Caco-2 (cell line): ENCODE measurements at regions not wholly inside any gene's neighbourhood (a gene's known extent, or its start where the extent isn't known, plus 50 kb on each side); places are given as distances from the start of the nearest gene placed in this dataset.

Experiments used
- BruUV-seq: library from RNA; stranded (reverse); fragments of 400-500 nt; replicated peaks from 2 replicates; lab custom pipeline; 2021; lab: Mats Ljungman, UMichigan
- CTCF ChIA-PET: fragments of 300-600 bp; sonication (Branson Sonifier 250); formaldehyde crosslinking; loops from one replicate; lab custom pipeline; 2022; ENCODE audit warnings: antibody characterized with exemption; lab: Charles Lee
- POLR2A ChIA-PET: fragments of 300-600 bp; sonication (Branson Sonifier 250); formaldehyde crosslinking; loops from one replicate; lab custom pipeline; 2022; ENCODE audit warnings: antibody characterized with exemption; lab: Charles Lee
- DNase-seq, 2 experiments: peaks; one replicate each; pipeline versions ENCODE4 v3.0.0 to v3.0.0-alpha.2; 2020 to 2022
- H3K27me3 ChIP-seq: replicated peaks from 2 replicates; pipeline ENCODE4 v1.6.0; 2011; ENCODE audit warnings: low read length; ENCODE audit not compliant: control insufficient read depth, insufficient read depth
- H3K36me3 ChIP-seq: 2 replicates; pipeline ENCODE4 v1.5.1; 2011; ENCODE audit warnings: low read length; ENCODE audit not compliant: control insufficient read depth, insufficient read depth
- H3K4me1 ChIP-seq: fragments of 250-450 bp; sonication (Bioruptor Pico); 2 replicates; pipeline ENCODE4 v1.5.1; 2020; ENCODE audit warnings: mild to moderate bottlenecking
- H3K4me3 ChIP-seq: 2 replicates; pipeline ENCODE4 v1.5.1; 2011; ENCODE audit warnings: low read depth, mild to moderate bottlenecking, control low read depth, low read length
- H3K9me3 ChIP-seq: fragments of 250-450 bp; sonication (Bioruptor Pico); 2 replicates; pipeline ENCODE4 v1.5.1; 2020; ENCODE audit warnings: mild to moderate bottlenecking, moderate library complexity
- H3K27ac Mint-ChIP-seq: one replicate; pipeline ENCODE4 v1.8.0; 2022; ENCODE audit warnings: mixed read lengths; ENCODE audit not compliant: unreplicated experiment
- H3K27me3 Mint-ChIP-seq: one replicate; pipeline ENCODE4 v1.8.0; 2022; ENCODE audit warnings: mixed read lengths; ENCODE audit not compliant: insufficient read depth, unreplicated experiment
- H3K36me3 Mint-ChIP-seq: one replicate; pipeline ENCODE4 v1.8.0; 2022; ENCODE audit warnings: mild to moderate bottlenecking, mixed read lengths; ENCODE audit not compliant: insufficient read depth, unreplicated experiment
- H3K4me1 Mint-ChIP-seq: one replicate; pipeline ENCODE4 v1.8.0; 2022; ENCODE audit warnings: low read depth, mixed read lengths; ENCODE audit not compliant: unreplicated experiment
- H3K4me3 Mint-ChIP-seq: one replicate; pipeline ENCODE4 v1.8.0; 2022; ENCODE audit warnings: mild to moderate bottlenecking, moderate library complexity, mixed read lengths; ENCODE audit not compliant: unreplicated experiment
- H3K9me3 Mint-ChIP-seq: one replicate; pipeline ENCODE4 v1.8.0; 2022; ENCODE audit warnings: mixed read lengths; ENCODE audit not compliant: unreplicated experiment
- CTCF ChIP-seq, 2 experiments: fragments of 200-600 bp in 1 of 2; IDR thresholded peaks; 1 replicate in 1 of 2; 2 replicates in 1 of 2; pipeline versions ENCODE4 v1.5.1 to v1.8.0; 2011 to 2022; ENCODE audit warnings: antibody characterized with exemption in 1 of 2, control low read depth in 1 of 2, inconsistent platforms in 1 of 2, low read depth in 1 of 2, low read length in 1 of 2, mild to moderate bottlenecking in 1 of 2, moderate library complexity in 1 of 2; ENCODE audit not compliant: insufficient read depth in 1 of 2, severe bottlenecking in 1 of 2, unreplicated experiment in 1 of 2
- intact Hi-C: fragments of 100-400 bp; cut with micrococcal nuclease; formaldehyde crosslinking; loops from one replicate; pipeline ENCODE4 v1.10.0; 2022; ENCODE audit not compliant: unreplicated experiment

- no peak for TF ChIP-seq CTCF (IDR thresholded peaks at IDR 0.05; ENCODE audit: insufficient read depth in 1 of 2, low read depth in 1 of 2, low read length in 1 of 2, severe bottlenecking in 1 of 2, unreplicated experiment in 1 of 2)
- H3K4me1 ChIP-seq = peaks cover 10% of the 10 kb centered on the region
- H3K4me3 Mint-ChIP-seq = no peak overlapping the region
- POLR2A ChIA-PET = no interaction called here
- intact Hi-C loops = no loop called here
- no peaks in the 10 kb centered on the region for H3K4me1 Mint-ChIP-seq
- H3K4me3 ChIP-seq = no peak overlapping the region
- BruUV-seq = no TSS peak
- no peaks in the 10 kb centered on the region for H3K9me3 Mint-ChIP-seq
- peaks cover 4% of the 10 kb centered on the region for H3K27me3 Mint-ChIP-seq
- no peak overlapping the region for H3K27ac Mint-ChIP-seq
- H3K27me3 ChIP-seq = no peaks in the 10 kb centered on the region
- no peaks in the 10 kb centered on the region for H3K9me3 ChIP-seq
- no peaks in the 10 kb centered on the region for H3K36me3 Mint-ChIP-seq
- CTCF ChIA-PET = no interaction called here
- no peaks in the 10 kb centered on the region for H3K36me3 ChIP-seq
- peak in 1 of 2 experiments; percentile 12 for DNase-seq
These were observed 91.5 kb upstream of the GOLIM4 start for GRCh38 chr3:168187233-168187632.

GRCh38 chr3:168186293-168186983 lies 90.7 kb upstream of the GOLIM4 start:
- BruUV-seq = no TSS peak
- DNase-seq = no peak
- TF ChIP-seq CTCF (IDR thresholded peaks at IDR 0.05; ENCODE audit: insufficient read depth in 1 of 2, low read depth in 1 of 2, low read length in 1 of 2, severe bottlenecking in 1 of 2, unreplicated experiment in 1 of 2) = no peak
- Mint-ChIP-seq H3K27ac (no peak overlapping the region), H3K4me1 (no peaks in the 10 kb centered on the region), H3K27me3 (peaks cover 4% of the 10 kb centered on the region), H3K36me3 (no peaks in the 10 kb centered on the region), H3K9me3 (no peaks in the 10 kb centered on the region), H3K4me3 (no peak overlapping the region)
- Histone ChIP-seq H3K27me3 (no peaks in the 10 kb centered on the region), H3K4me1 (peaks cover 10% of the 10 kb centered on the region), H3K9me3 (no peaks in the 10 kb centered on the region), H3K36me3 (no peaks in the 10 kb centered on the region), H3K4me3 (no peak overlapping the region)
- ChIA-PET CTCF (no interaction called here), POLR2A (no interaction called here)
- intact Hi-C loops = no loop called here

- Histone ChIP-seq H3K4me3 (no peak overlapping the region), H3K36me3 (no peaks in the 10 kb centered on the region), H3K9me3 (no peaks in the 10 kb centered on the region), H3K4me1 (peaks cover 10% of the 10 kb centered on the region), H3K27me3 (no peaks in the 10 kb centered on the region)
- no peak overlapping the region for H3K4me3 Mint-ChIP-seq
- H3K4me1 Mint-ChIP-seq = no peaks in the 10 kb centered on the region
- POLR2A ChIA-PET = no interaction called here
- intact Hi-C loops = no loop called here
- CTCF ChIA-PET = no interaction called here
- no peak for DNase-seq
- H3K27me3 Mint-ChIP-seq = no peaks in the 10 kb centered on the region
- BruUV-seq = no TSS peak
- H3K9me3 Mint-ChIP-seq = no peaks in the 10 kb centered on the region
- no peak overlapping the region for H3K27ac Mint-ChIP-seq
- TF ChIP-seq CTCF (IDR thresholded peaks at IDR 0.05; ENCODE audit: insufficient read depth in 1 of 2, low read depth in 1 of 2, low read length in 1 of 2, severe bottlenecking in 1 of 2, unreplicated experiment in 1 of 2) = no peak
- H3K36me3 Mint-ChIP-seq = no peaks in the 10 kb centered on the region
These were observed 88.0 kb upstream of the GOLIM4 start for GRCh38 chr3:168183774-168184173.
